ENCODE measurements at regions not wholly inside any gene's neighbourhood (a gene's known extent, or its start where the extent isn't known, plus 50 kb on each side); places are given as distances from the start of the nearest gene placed in this dataset.

DNA sequence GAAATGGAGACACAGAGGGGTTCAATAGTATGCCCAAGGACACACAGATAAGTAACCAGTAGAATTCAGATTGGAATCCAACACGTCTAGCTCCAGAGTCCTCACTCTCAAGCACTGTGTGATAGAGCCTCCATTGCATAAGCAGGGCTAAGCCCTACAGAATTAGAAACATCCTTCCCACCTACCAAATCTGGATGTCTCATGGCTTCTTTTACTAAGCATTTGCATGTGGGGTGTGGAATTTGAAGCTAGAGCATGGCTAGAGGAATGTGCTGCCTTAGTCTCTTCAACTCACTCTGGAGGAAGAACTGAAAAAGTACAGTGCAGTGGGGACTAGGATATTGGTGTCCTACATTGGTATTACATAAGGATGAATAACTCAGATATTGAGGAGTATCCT is 119.4 kb downstream of the MFAP3L start:
- TF ChIP-seq, protein P1, sequence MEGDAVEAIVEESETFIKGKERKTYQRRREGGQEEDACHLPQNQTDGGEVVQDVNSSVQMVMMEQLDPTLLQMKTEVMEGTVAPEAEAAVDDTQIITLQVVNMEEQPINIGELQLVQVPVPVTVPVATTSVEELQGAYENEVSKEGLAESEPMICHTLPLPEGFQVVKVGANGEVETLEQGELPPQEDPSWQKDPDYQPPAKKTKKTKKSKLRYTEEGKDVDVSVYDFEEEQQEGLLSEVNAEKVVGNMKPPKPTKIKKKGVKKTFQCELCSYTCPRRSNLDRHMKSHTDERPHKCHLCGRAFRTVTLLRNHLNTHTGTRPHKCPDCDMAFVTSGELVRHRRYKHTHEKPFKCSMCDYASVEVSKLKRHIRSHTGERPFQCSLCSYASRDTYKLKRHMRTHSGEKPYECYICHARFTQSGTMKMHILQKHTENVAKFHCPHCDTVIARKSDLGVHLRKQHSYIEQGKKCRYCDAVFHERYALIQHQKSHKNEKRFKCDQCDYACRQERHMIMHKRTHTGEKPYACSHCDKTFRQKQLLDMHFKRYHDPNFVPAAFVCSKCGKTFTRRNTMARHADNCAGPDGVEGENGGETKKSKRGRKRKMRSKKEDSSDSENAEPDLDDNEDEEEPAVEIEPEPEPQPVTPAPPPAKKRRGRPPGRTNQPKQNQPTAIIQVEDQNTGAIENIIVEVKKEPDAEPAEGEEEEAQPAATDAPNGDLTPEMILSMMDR (conservative IDR thresholded peaks at IDR 0.05 in 1 of 2, IDR thresholded peaks at IDR 0.05 in 1 of 2; ENCODE audit: extremely low read depth in 1 of 2, insufficient read depth in 1 of 2, low read depth in 1 of 2, low read length in 2 of 2) = no peak
- TF ChIP-seq EZH2 (IDR thresholded peaks at IDR 0.05; ENCODE audit: borderline replicate concordance, low read length) = no peak

All from mammary epithelial cell (primary cell).